Astrocyte (in vitro differentiated cells and primary cell): ENCODE measurements at regions not wholly inside any gene's neighbourhood (a gene's known extent, or its start where the extent isn't known, plus 50 kb on each side); places are given as distances from the start of the nearest gene placed in this dataset.

Experiments used
- CTCF ChIP-seq: IDR thresholded peaks from 2 replicates; pipeline ENCODE4 v1.5.1; 2011; ENCODE audit warnings: low read depth, mild to moderate bottlenecking, inconsistent platforms, low read length, moderate library complexity; ENCODE audit not compliant: insufficient read depth
- EZH2 ChIP-seq: IDR thresholded peaks from 2 replicates; pipeline ENCODE4 v1.6.1; 2012; ENCODE audit warnings: mild to moderate bottlenecking, low read length, inconsistent platforms; ENCODE audit not compliant: insufficient read depth

GRCh38 chrX:40244980-40245379 lies 147.2 kb upstream of the BCOR start:
- TF ChIP-seq EZH2 (no peak), CTCF (no peak)
